Lower leg skin (tissue), 4 donors: ENCODE measurements at regions not wholly inside any gene's neighbourhood (a gene's known extent, or its start where the extent isn't known, plus 50 kb on each side); places are given as distances from the start of the nearest gene placed in this dataset.

ENCODE experiments used
- DNase-seq, 2 donors: peaks; one replicate each; pipeline ENCODE4 v3.0.0-alpha.2; 2019; ENCODE audit warnings: low spot score in 2 of 2
- H3K4me3 ChIP-seq: fragments of 200-600 bp; sonication (generic); 2 replicates; pipeline ENCODE4 v1.5.1; 2017; ENCODE audit warnings: mild to moderate bottlenecking, low read depth; ENCODE audit not compliant: poor library complexity, severe bottlenecking
- CTCF ChIP-seq, 3 donors: fragments of 450-650 bp; IDR thresholded peaks; one replicate each; pipeline ENCODE4 v1.5.1; 2016; ENCODE audit warnings: antibody characterized with exemption in 3 of 3, mild to moderate bottlenecking in 3 of 3, moderate library complexity in 2 of 3
- POLR2A ChIP-seq, 2 donors: fragments of 450-650 bp; IDR thresholded peaks; one replicate each; pipeline ENCODE4 v1.6.1; 2016 to 2017; ENCODE audit warnings: antibody characterized with exemption in 2 of 2, mild to moderate bottlenecking in 1 of 2, moderate library complexity in 1 of 2
- WGBS, 2 donors: methylation state at CpG; one replicate each; pipeline ENCODE4 v1.1.5; 2018; 5-methylcytosine and 5-hydroxymethylcytosine counted together
- intact Hi-C: fragments of 100-400 bp; cut with DNase I; formaldehyde crosslinking; loops from one replicate; pipeline ENCODE4 v1.15.0; 2023; ENCODE audit warnings: low total_unique reads

DNA sequence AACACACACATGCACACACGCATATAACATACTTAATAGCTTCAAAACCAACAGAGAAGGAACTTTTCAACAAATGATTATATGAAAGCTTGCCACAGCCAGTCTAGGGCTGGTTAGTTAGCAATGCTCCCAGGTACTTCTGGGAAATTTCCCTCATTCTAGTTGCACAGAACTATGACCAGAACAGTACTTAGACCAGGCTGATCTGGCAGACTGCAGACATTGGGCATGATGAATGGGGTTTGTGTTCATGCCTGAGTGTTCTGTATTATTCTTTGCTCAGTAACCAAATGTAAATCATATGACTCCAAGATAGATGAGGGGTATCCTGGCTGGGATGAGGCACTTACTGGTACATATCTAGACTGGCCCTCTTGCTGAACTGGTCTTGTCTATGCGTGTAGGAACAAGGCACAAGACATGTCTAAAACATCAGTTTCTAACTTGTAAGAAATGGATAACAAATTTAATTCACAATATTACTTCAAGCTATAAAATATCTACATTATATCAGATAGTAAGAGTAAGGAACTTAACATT, 50.3 kb upstream of the GEMIN8 start:
- DNase-seq, result no peak
- H3K4me3 ChIP-seq, result no peak overlapping the region
- 46 to 72% methylated on average over 2 of the region's 2 CpGs for WGBS, 2 donors
- intact Hi-C loops, result no loop called here
- no peak for TF ChIP-seq CTCF (IDR thresholded peaks at IDR 0.05)
- TF ChIP-seq POLR2A (IDR thresholded peaks at IDR 0.05), result no peak
